HFFc6 (cell line): ENCODE measurements at regions not wholly inside any gene's neighbourhood (a gene's known extent, or its start where the extent isn't known, plus 50 kb on each side); places are given as distances from the start of the nearest gene placed in this dataset.

ENCODE experiments used
- DNase-seq: peaks from one replicate; pipeline ENCODE4 v3.0.0-alpha.2; 2018
- H3K27ac Mint-ChIP-seq: 2 replicates; pipeline ENCODE4 v1.8.0; 2020; ENCODE audit warnings: mild to moderate bottlenecking, mixed read lengths
- H3K27me3 Mint-ChIP-seq: 2 replicates; pipeline ENCODE4 v1.8.0; 2021; ENCODE audit warnings: mild to moderate bottlenecking, moderate library complexity, mixed read lengths; ENCODE audit not compliant: insufficient read depth
- H3K36me3 Mint-ChIP-seq: 2 replicates; pipeline ENCODE4 v1.8.0; 2021; ENCODE audit warnings: low read depth, mixed read lengths
- H3K4me1 Mint-ChIP-seq: 2 replicates; pipeline ENCODE4 v1.8.0; 2020; ENCODE audit warnings: low read depth, mixed read lengths
- H3K4me3 Mint-ChIP-seq: 2 replicates; pipeline ENCODE4 v1.8.0; 2020; ENCODE audit warnings: mild to moderate bottlenecking, moderate library complexity, mixed read lengths
- H3K9me3 Mint-ChIP-seq: 2 replicates; pipeline ENCODE4 v1.8.0; 2020; ENCODE audit warnings: mild to moderate bottlenecking, mixed read lengths
- TF ChIP-seq, protein P1 (sequence below): fragments of 200-600 bp; sonication (generic); IDR thresholded peaks from 2 replicates; pipeline ENCODE4 v1.5.0; 2021; ENCODE audit warnings: antibody characterized with exemption, mild to moderate bottlenecking

DNA sequence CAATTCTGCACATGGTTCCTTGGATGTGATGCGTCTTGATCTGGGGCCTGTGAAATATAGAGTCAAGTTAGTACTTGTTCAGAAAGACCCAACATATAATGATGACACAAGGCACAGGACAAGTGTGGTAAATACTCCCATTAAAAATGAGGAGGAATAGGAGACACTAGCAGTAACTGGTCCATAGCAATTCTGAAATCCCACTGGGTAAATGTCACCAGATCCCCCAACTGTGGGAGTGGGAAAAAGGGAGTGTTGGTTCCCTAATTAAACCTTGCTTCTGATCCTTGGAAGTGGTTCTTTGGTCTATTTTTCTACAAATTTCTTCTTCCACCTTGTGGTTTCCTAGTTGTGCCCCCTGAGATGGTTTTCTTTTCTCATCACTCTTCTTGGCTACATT, 62.5 kb upstream of the NRP1 start:
- Mint-ChIP-seq H3K9me3 (peaks cover 20% of the 10 kb centered on the region), H3K36me3 (peaks cover 17% of the 10 kb centered on the region), H3K4me3 (no peak overlapping the region), H3K27me3 (no peaks in the 10 kb centered on the region), H3K27ac (no peak overlapping the region), H3K4me1 (no peaks in the 10 kb centered on the region)
- TF ChIP-seq, protein P1, sequence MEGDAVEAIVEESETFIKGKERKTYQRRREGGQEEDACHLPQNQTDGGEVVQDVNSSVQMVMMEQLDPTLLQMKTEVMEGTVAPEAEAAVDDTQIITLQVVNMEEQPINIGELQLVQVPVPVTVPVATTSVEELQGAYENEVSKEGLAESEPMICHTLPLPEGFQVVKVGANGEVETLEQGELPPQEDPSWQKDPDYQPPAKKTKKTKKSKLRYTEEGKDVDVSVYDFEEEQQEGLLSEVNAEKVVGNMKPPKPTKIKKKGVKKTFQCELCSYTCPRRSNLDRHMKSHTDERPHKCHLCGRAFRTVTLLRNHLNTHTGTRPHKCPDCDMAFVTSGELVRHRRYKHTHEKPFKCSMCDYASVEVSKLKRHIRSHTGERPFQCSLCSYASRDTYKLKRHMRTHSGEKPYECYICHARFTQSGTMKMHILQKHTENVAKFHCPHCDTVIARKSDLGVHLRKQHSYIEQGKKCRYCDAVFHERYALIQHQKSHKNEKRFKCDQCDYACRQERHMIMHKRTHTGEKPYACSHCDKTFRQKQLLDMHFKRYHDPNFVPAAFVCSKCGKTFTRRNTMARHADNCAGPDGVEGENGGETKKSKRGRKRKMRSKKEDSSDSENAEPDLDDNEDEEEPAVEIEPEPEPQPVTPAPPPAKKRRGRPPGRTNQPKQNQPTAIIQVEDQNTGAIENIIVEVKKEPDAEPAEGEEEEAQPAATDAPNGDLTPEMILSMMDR = no peak
- no peak for DNase-seq

- TF ChIP-seq, protein P1 = no peak
- DNase-seq = no peak
- Mint-ChIP-seq H3K36me3 (peaks cover 17% of the 10 kb centered on the region), H3K27ac (no peak overlapping the region), H3K27me3 (no peaks in the 10 kb centered on the region; the same call in 1 of the 2 replicates), H3K4me3 (no peak overlapping the region), H3K4me1 (no peaks in the 10 kb centered on the region), H3K9me3 (peaks cover 20% of the 10 kb centered on the region)
These were observed 61.8 kb upstream of the NRP1 start for GRCh38 chr10:33396279-33396678.

DNA sequence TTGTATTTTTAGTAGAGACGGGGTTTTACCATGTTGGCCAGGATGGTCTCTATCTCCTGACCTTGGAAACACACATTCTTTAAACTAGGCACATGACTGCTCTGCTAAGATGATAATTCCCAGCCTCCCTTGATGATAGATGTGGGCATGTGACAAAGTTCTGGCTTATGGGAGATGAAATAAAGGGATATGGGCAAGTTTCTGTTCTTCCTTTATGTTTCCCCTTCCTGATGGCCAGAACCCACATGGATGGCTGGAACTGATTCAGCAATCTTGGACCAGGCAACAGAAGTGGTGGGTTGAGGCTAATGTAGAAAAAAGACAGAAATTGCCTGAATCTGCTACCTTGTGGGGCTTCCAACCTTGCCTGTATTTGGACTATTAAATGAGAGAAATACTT, 60.7 kb upstream of the NRP1 start:
- no peak overlapping the region for H3K4me3 Mint-ChIP-seq
- no peak overlapping the region for H3K27ac Mint-ChIP-seq
- TF ChIP-seq, protein P1 = no peak
- H3K4me1 Mint-ChIP-seq = no peaks in the 10 kb centered on the region
- H3K27me3 Mint-ChIP-seq = no peaks in the 10 kb centered on the region; the same call in 1 of the 2 replicates
- H3K36me3 Mint-ChIP-seq = peaks cover 17% of the 10 kb centered on the region
- H3K9me3 Mint-ChIP-seq = peaks cover 20% of the 10 kb centered on the region
- no peak for DNase-seq

GRCh38 chr10:33392706-33393105, 58.2 kb upstream of the NRP1 start:
- H3K9me3 Mint-ChIP-seq = peaks cover 16% of the 10 kb centered on the region
- H3K27me3 Mint-ChIP-seq = no peaks in the 10 kb centered on the region; the same call in 1 of the 2 replicates
- H3K27ac Mint-ChIP-seq = no peak overlapping the region
- DNase-seq = no peak
- no peaks in the 10 kb centered on the region for H3K4me1 Mint-ChIP-seq
- peaks cover 14% of the 10 kb centered on the region for H3K36me3 Mint-ChIP-seq
- TF ChIP-seq, protein P1 = no peak
- no peak overlapping the region for H3K4me3 Mint-ChIP-seq

DNA sequence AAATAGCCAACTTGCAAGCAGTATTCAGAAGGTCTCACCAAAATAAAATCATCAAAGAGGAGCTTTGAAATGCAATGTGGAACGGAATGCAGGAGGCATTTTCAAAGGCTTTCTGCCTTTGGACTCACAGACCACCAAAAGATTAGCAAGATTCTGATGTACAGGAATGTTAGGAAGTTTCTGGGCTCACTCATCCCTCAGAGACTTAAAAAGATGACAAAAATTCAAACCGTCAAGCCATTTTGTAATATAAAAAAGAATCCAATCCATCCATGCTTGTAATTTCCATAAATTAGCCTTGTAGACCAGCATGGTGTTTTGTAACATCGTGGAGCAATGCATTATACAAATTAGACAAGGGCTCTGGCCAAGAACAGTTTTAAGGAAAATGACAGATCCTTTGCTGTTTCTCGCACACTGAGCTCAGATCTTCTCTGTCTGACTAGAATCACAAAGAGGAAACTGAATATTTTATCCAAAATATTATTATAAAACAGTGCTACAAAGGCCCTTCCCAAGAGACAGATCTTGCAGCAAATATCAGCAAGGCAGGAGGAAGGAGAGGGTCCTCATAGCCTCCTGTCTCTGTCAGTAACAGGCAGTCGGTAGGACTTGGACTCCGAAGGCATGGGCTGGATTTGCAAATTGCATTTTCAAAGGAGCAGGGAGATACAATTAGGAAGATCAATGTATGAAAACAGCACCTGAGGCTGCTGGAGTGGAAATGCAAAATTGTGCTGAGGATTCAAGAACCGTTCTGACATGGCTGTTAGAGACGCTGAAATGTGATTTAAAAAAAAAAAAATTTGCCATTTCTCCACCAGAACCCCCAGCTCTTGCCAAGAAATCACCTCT, 57.4 kb upstream of the NRP1 start:
- no peak overlapping the region for H3K4me3 Mint-ChIP-seq
- peaks cover 5% of the 10 kb centered on the region for H3K36me3 Mint-ChIP-seq
- peaks cover 4% of the 10 kb centered on the region for H3K4me1 Mint-ChIP-seq
- H3K9me3 Mint-ChIP-seq = peaks cover 7% of the 10 kb centered on the region
- TF ChIP-seq, protein P1 = no peak
- no peak for DNase-seq
- H3K27ac Mint-ChIP-seq = no peak overlapping the region
- H3K27me3 Mint-ChIP-seq = no peaks in the 10 kb centered on the region; the same call in 1 of the 2 replicates
